ENCODE measurements at regions not wholly inside any gene's neighbourhood (a gene's known extent, or its start where the extent isn't known, plus 50 kb on each side); places are given as distances from the start of the nearest gene placed in this dataset.

- Histone ChIP-seq H4K20me1 (ENCODE audit: insufficient read depth, low read length) (no peaks in the 10 kb centered on the region), H2BK15ac (ENCODE audit: low read depth, low read length) (no peak overlapping the region), H3K4me1 (ENCODE audit: control insufficient read depth, insufficient read depth, low read length) (no peaks in the 10 kb centered on the region), H3K9ac (ENCODE audit: low read depth, low read length) (no peak overlapping the region), H3K36me3 (ENCODE audit: control insufficient read depth, insufficient read depth, low read length) (no peaks in the 10 kb centered on the region), H2AK9ac (replicated peaks; ENCODE audit: low read depth, low read length, poor library complexity) (no peak overlapping the region), H3K18ac (ENCODE audit: low read depth, low read length) (no peak overlapping the region), H2BK120ac (ENCODE audit: low read depth, low read length) (no peak overlapping the region), H3K56ac (ENCODE audit: extremely low read depth, insufficient read depth, low read length) (no peak overlapping the region), H3K9me1 (ENCODE audit: insufficient read depth, low read length) (no peaks in the 10 kb centered on the region), H3K79me1 (ENCODE audit: low read depth in 1 of 2, low read length in 2 of 2) (no peaks in the 10 kb centered on the region), H2BK5ac (ENCODE audit: low read depth, low read length, poor library complexity, severe bottlenecking) (no peak overlapping the region), H2AK5ac (ENCODE audit: low read depth, low read length) (no peak overlapping the region), H3K23ac (ENCODE audit: low read depth, low read length) (no peak overlapping the region), H4K91ac (ENCODE audit: insufficient read depth, low read depth, low read length) (no peak overlapping the region), H3K4me2 (ENCODE audit: low read depth, low read length) (no peak overlapping the region), H4K8ac (ENCODE audit: low read depth in 2 of 2, low read length in 2 of 2) (no peak overlapping the region), H3K14ac (replicated peaks; ENCODE audit: low read depth, low read length) (no peak overlapping the region), H2BK20ac (ENCODE audit: low read depth, low read length) (no peak overlapping the region), H3K4me3 (ENCODE audit: insufficient read depth, low read depth, low read length) (no peak overlapping the region), H3K9me3 (ENCODE audit: control insufficient read depth, insufficient read depth, low read length) (peaks cover 6% of the 10 kb centered on the region; the same call in 1 of the 2 replicates), H4K5ac (ENCODE audit: low read depth, low read length) (no peak overlapping the region), H3K27me3 (ENCODE audit: control insufficient read depth, insufficient read depth, low read length) (no peaks in the 10 kb centered on the region), H3K27ac (ENCODE audit: insufficient read depth, low read length) (no peak overlapping the region), H3K4ac (ENCODE audit: low read depth, low read length) (no peak overlapping the region), H2AFZ (replicated peaks; ENCODE audit: low read length, poor library complexity) (no peak overlapping the region)
- POLR2A ChIA-PET (ENCODE audit: unreplicated experiment) = no interaction called here
- DNase-seq = no peak
- intact Hi-C loops (cut with micrococcal nuclease) (no loop called here), in situ Hi-C loops (cut with MboI; ENCODE audit: low sequenced_read_pairs) (no loop called here), dilution Hi-C loops (cut with HindIII; ENCODE audit: low sequenced_read_pairs, unreplicated experiment) (no loop called here)
- TF ChIP-seq MAFK (IDR thresholded peaks at IDR 0.05; ENCODE audit: low read depth, low read length) = no peak
- no peak for TF ChIP-seq SMC3 (IDR thresholded peaks at IDR 0.05; ENCODE audit: low read depth, low read length)
- TF ChIP-seq MXI1 (IDR thresholded peaks at IDR 0.05; ENCODE audit: borderline replicate concordance, low read depth, low read length) = no peak
- TF ChIP-seq, protein P1, sequence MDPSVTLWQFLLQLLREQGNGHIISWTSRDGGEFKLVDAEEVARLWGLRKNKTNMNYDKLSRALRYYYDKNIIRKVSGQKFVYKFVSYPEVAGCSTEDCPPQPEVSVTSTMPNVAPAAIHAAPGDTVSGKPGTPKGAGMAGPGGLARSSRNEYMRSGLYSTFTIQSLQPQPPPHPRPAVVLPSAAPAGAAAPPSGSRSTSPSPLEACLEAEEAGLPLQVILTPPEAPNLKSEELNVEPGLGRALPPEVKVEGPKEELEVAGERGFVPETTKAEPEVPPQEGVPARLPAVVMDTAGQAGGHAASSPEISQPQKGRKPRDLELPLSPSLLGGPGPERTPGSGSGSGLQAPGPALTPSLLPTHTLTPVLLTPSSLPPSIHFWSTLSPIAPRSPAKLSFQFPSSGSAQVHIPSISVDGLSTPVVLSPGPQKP (IDR thresholded peaks at IDR 0.05; ENCODE audit: borderline replicate concordance, low read depth, low read length) = no peak
- no peak for TF ChIP-seq NFE2L2 (IDR thresholded peaks at IDR 0.05; ENCODE audit: low read depth, low read length)
- TF ChIP-seq USF2 (IDR thresholded peaks at IDR 0.05; ENCODE audit: low read depth, low read length) = no peak
- no peak for TF ChIP-seq RAD21 (IDR thresholded peaks at IDR 0.05; ENCODE audit: low read length)
- TF ChIP-seq RFX5 (IDR thresholded peaks at IDR 0.05; ENCODE audit: low read depth, low read length) = no peak
- TF ChIP-seq CEBPB (IDR thresholded peaks at IDR 0.05; ENCODE audit: low read depth, low read length) = no peak
- no peak for TF ChIP-seq FOS (IDR thresholded peaks at IDR 0.05; ENCODE audit: low read depth, low read length)
- no peak for TF ChIP-seq MAZ (IDR thresholded peaks at IDR 0.05; ENCODE audit: borderline replicate concordance, low read depth, low read length)
- TF ChIP-seq POLR2A (IDR thresholded peaks at IDR 0.05; ENCODE audit: low read depth, low read length) = no peak
- TF ChIP-seq BHLHE40 (IDR thresholded peaks at IDR 0.05; ENCODE audit: low read depth, low read length) = no peak
- no peak for TF ChIP-seq CHD1 (IDR thresholded peaks at IDR 0.05; ENCODE audit: low read depth, low read length)
- TF ChIP-seq CTCF (conservative IDR thresholded peaks at IDR 0.05; ENCODE audit: low read depth, low read length) = no peak
- no peak for TF ChIP-seq RCOR1 (IDR thresholded peaks at IDR 0.05; ENCODE audit: insufficient replicate concordance, low read length)
- no peak for ATAC-seq (ENCODE audit: low read depth)
- no CpG with 5 or more reads among the region's 4 CpGs for WGBS, 2 experiments (ENCODE audit: extremely low coverage in 2 of 2, insufficient read length in 1 of 2)
- BruUV-seq (replicated peaks) = no TSS peak
- CTCF ChIA-PET = no interaction called here
Measured at GRCh38 chr7:119482209-119482608, 790.8 kb upstream of the KCND2 start.

Data from IMR-90 (cell line).